ENCODE measurements at regions not wholly inside any gene's neighbourhood (a gene's known extent, or its start where the extent isn't known, plus 50 kb on each side); places are given as distances from the start of the nearest gene placed in this dataset.

GRCh38 chr12:18794000-18794399 lies 56.1 kb downstream of the CAPZA3 start:
- no peaks in the 10 kb centered on the region for H3K4me1 Mint-ChIP-seq
- ChIA-PET CTCF (no interaction called here), POLR2A (no interaction called here)
- H3K4me1 ChIP-seq (ENCODE audit: control insufficient read depth in 2 of 2, insufficient read depth in 2 of 2, low read length in 2 of 2) = no peaks in the 10 kb centered on the region
- H3K4me3 Mint-ChIP-seq = no peak overlapping the region
- DNase-seq (no peak), ATAC-seq (ENCODE audit: low read depth) (no peak)
- H3K27ac ChIP-seq (ENCODE audit: low read length in 2 of 2) = no peak overlapping the region
- H2AFZ ChIP-seq (ENCODE audit: insufficient read depth, low read depth, low read length, poor library complexity, severe bottlenecking) = no peak overlapping the region
- no peak for TF ChIP-seq EZH2 (IDR thresholded peaks at IDR 0.05; ENCODE audit: borderline replicate concordance, insufficient read depth, low read depth, low read length, poor library complexity, severe bottlenecking)
- no peak for TF ChIP-seq CTCF (IDR thresholded peaks at IDR 0.05)
- no peaks in the 10 kb centered on the region for H3K27me3 Mint-ChIP-seq
- no peaks in the 10 kb centered on the region for H3K9me3 ChIP-seq (ENCODE audit: control extremely low read depth in 1 of 3, control insufficient read depth in 2 of 3, insufficient read depth in 1 of 3, low read length in 2 of 3)
- H3K36me3 ChIP-seq (replicated peaks in 1 of 2; ENCODE audit: control extremely low read depth in 1 of 2, control insufficient read depth in 1 of 2, extremely low read depth in 1 of 2, insufficient read depth in 2 of 2, low read length in 1 of 2) = no peaks in the 10 kb centered on the region
- intact Hi-C loops (cut with micrococcal nuclease) = no loop called here
- no peaks in the 10 kb centered on the region for H3K27me3 ChIP-seq (replicated peaks in 1 of 4; ENCODE audit: control extremely low read depth in 1 of 4, control insufficient read depth in 3 of 4, insufficient read depth in 4 of 4, low read length in 3 of 4)
- H3K9me3 Mint-ChIP-seq (ENCODE audit: insufficient read depth) = peaks cover 6% of the 10 kb centered on the region
- H3K79me2 ChIP-seq (ENCODE audit: control insufficient read depth, insufficient read depth, low read length) = no peaks in the 10 kb centered on the region
- H4K20me1 ChIP-seq (ENCODE audit: control insufficient read depth, insufficient read depth, low read length, poor library complexity, severe bottlenecking) = no peaks in the 10 kb centered on the region
- no peak overlapping the region for H3K4me2 ChIP-seq (replicated peaks; ENCODE audit: low read depth, low read length, poor library complexity, severe bottlenecking)
- H3K4me3 ChIP-seq (ENCODE audit: control extremely low read depth in 1 of 5, extremely low read depth in 1 of 5, insufficient read depth in 1 of 5, low read depth in 2 of 5, low read length in 4 of 5) = no peak overlapping the region
- H3K27ac Mint-ChIP-seq = no peak overlapping the region
- H3K9ac ChIP-seq (ENCODE audit: low read length) = no peak overlapping the region

GRCh38 chr12:18797604-18798003 lies 59.7 kb downstream of the CAPZA3 start:
- H3K4me1 ChIP-seq (ENCODE audit: control insufficient read depth in 2 of 2, insufficient read depth in 2 of 2, low read length in 2 of 2) = no peaks in the 10 kb centered on the region
- TF ChIP-seq EZH2 (IDR thresholded peaks at IDR 0.05; ENCODE audit: borderline replicate concordance, insufficient read depth, low read depth, low read length, poor library complexity, severe bottlenecking) (no peak), CTCF (IDR thresholded peaks at IDR 0.05) (no peak)
- no peaks in the 10 kb centered on the region for H4K20me1 ChIP-seq (ENCODE audit: control insufficient read depth, insufficient read depth, low read length, poor library complexity, severe bottlenecking)
- H3K9ac ChIP-seq (ENCODE audit: low read length) = no peak overlapping the region
- ChIA-PET POLR2A (no interaction called here), CTCF (no interaction called here)
- H3K79me2 ChIP-seq (ENCODE audit: control insufficient read depth, insufficient read depth, low read length) = no peaks in the 10 kb centered on the region
- no peak overlapping the region for H3K4me3 ChIP-seq (ENCODE audit: control extremely low read depth in 1 of 5, extremely low read depth in 1 of 5, insufficient read depth in 1 of 5, low read depth in 2 of 5, low read length in 4 of 5)
- Mint-ChIP-seq H3K4me3 (no peak overlapping the region), H3K4me1 (no peaks in the 10 kb centered on the region), H3K27me3 (no peaks in the 10 kb centered on the region), H3K27ac (no peak overlapping the region), H3K9me3 (ENCODE audit: insufficient read depth) (peaks cover 6% of the 10 kb centered on the region)
- DNase-seq = no peak
- ATAC-seq (ENCODE audit: low read depth) = no peak
- WGBS (ENCODE audit: insufficient coverage) = 91% methylated on average over 2 of the region's 2 CpGs
- no peak overlapping the region for H3K27ac ChIP-seq (ENCODE audit: low read length in 2 of 2)
- H3K27me3 ChIP-seq (replicated peaks in 1 of 4; ENCODE audit: control extremely low read depth in 1 of 4, control insufficient read depth in 3 of 4, insufficient read depth in 4 of 4, low read length in 3 of 4) = no peaks in the 10 kb centered on the region
- intact Hi-C loops (cut with micrococcal nuclease) = no loop called here
- no peak overlapping the region for H2AFZ ChIP-seq (ENCODE audit: insufficient read depth, low read depth, low read length, poor library complexity, severe bottlenecking)
- no peaks in the 10 kb centered on the region for H3K9me3 ChIP-seq (ENCODE audit: control extremely low read depth in 1 of 3, control insufficient read depth in 2 of 3, insufficient read depth in 1 of 3, low read length in 2 of 3)
- no peaks in the 10 kb centered on the region for H3K36me3 ChIP-seq (replicated peaks in 1 of 2; ENCODE audit: control extremely low read depth in 1 of 2, control insufficient read depth in 1 of 2, extremely low read depth in 1 of 2, insufficient read depth in 2 of 2, low read length in 1 of 2)
- no peak overlapping the region for H3K4me2 ChIP-seq (replicated peaks; ENCODE audit: low read depth, low read length, poor library complexity, severe bottlenecking)

Measured in B cell (primary cell).